ENCODE measurements at regions not wholly inside any gene's neighbourhood (a gene's known extent, or its start where the extent isn't known, plus 50 kb on each side); places are given as distances from the start of the nearest gene placed in this dataset.

DNA sequence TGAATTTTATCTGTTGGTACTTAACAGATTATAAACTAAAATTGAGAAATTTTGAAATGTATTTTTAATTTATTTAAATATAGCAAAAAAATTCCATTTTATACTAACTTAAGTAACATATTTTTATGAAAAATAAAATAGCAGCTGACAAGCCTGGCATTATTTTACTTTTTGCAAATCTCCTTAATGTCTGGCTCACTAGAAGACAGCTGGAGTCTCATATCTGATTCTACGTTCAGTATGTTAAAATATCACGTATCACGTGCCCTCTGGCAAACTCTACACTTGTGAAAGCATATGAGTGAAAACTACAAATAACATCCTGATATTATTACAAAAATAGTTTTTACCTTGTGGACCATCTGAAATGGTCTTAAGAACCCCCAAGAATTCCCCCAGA lies 513.2 kb upstream of the NBEA start:
- BruUV-seq (replicated peaks), result no TSS peak
- no peaks in the 10 kb centered on the region for H3K36me3 Mint-ChIP-seq (ENCODE audit: insufficient read depth, unreplicated experiment)
- ChIA-PET POLR2A (no interaction called here), CTCF (no interaction called here)
- no peaks in the 10 kb centered on the region for H3K9me3 Mint-ChIP-seq (ENCODE audit: unreplicated experiment)
- H3K27ac Mint-ChIP-seq (ENCODE audit: unreplicated experiment), result no peak overlapping the region
- no peaks in the 10 kb centered on the region for H3K27me3 Mint-ChIP-seq (ENCODE audit: insufficient read depth, unreplicated experiment)
- no peaks in the 10 kb centered on the region for H3K4me1 ChIP-seq
- TF ChIP-seq, protein P1, sequence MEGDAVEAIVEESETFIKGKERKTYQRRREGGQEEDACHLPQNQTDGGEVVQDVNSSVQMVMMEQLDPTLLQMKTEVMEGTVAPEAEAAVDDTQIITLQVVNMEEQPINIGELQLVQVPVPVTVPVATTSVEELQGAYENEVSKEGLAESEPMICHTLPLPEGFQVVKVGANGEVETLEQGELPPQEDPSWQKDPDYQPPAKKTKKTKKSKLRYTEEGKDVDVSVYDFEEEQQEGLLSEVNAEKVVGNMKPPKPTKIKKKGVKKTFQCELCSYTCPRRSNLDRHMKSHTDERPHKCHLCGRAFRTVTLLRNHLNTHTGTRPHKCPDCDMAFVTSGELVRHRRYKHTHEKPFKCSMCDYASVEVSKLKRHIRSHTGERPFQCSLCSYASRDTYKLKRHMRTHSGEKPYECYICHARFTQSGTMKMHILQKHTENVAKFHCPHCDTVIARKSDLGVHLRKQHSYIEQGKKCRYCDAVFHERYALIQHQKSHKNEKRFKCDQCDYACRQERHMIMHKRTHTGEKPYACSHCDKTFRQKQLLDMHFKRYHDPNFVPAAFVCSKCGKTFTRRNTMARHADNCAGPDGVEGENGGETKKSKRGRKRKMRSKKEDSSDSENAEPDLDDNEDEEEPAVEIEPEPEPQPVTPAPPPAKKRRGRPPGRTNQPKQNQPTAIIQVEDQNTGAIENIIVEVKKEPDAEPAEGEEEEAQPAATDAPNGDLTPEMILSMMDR (IDR thresholded peaks at IDR 0.05; ENCODE audit: insufficient read depth in 1 of 2, low read depth in 1 of 2, low read length in 1 of 2, severe bottlenecking in 1 of 2, unreplicated experiment in 1 of 2), result no peak
- no peaks in the 10 kb centered on the region for H3K4me1 Mint-ChIP-seq (ENCODE audit: low read depth, unreplicated experiment)
- no peaks in the 10 kb centered on the region for H3K27me3 ChIP-seq (replicated peaks; ENCODE audit: control insufficient read depth, insufficient read depth, low read length)
- no peak overlapping the region for H3K4me3 Mint-ChIP-seq (ENCODE audit: unreplicated experiment)
- H3K36me3 ChIP-seq (ENCODE audit: control insufficient read depth, insufficient read depth, low read length), result no peaks in the 10 kb centered on the region
- no peak for DNase-seq
- no peaks in the 10 kb centered on the region for H3K9me3 ChIP-seq
- H3K4me3 ChIP-seq (ENCODE audit: low read depth, low read length), result no peak overlapping the region
- intact Hi-C loops (cut with micrococcal nuclease; ENCODE audit: unreplicated experiment), result no loop called here

DNA sequence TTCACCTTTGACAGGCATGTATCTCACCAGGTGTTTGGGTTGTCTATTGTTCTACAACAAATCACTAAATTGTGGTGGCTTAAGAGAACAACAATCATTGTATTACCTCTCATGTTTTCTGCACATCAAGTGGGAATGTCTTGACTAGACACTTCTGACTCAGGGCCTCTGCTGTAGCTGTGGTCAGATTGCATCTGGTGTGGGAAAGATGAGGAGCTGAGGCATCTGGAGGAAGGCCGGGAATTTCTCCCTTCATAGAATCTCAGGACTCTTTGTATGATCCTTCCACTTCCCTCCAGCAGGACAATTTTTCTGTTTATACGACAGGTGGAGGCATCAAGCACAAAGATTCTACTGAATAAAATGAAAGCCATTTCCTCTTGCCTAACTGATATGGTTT lies 511.8 kb upstream of the NBEA start:
- TF ChIP-seq, protein P1 (IDR thresholded peaks at IDR 0.05; ENCODE audit: insufficient read depth in 1 of 2, low read depth in 1 of 2, low read length in 1 of 2, severe bottlenecking in 1 of 2, unreplicated experiment in 1 of 2), result no peak
- ChIA-PET CTCF (no interaction called here), POLR2A (no interaction called here)
- Mint-ChIP-seq H3K9me3 (ENCODE audit: unreplicated experiment) (no peaks in the 10 kb centered on the region), H3K27ac (ENCODE audit: unreplicated experiment) (no peak overlapping the region), H3K4me3 (ENCODE audit: unreplicated experiment) (no peak overlapping the region), H3K36me3 (ENCODE audit: insufficient read depth, unreplicated experiment) (no peaks in the 10 kb centered on the region), H3K4me1 (ENCODE audit: low read depth, unreplicated experiment) (no peaks in the 10 kb centered on the region), H3K27me3 (ENCODE audit: insufficient read depth, unreplicated experiment) (no peaks in the 10 kb centered on the region)
- no peak for DNase-seq
- Histone ChIP-seq H3K4me1 (no peaks in the 10 kb centered on the region), H3K36me3 (ENCODE audit: control insufficient read depth, insufficient read depth, low read length) (no peaks in the 10 kb centered on the region), H3K27me3 (replicated peaks; ENCODE audit: control insufficient read depth, insufficient read depth, low read length) (no peaks in the 10 kb centered on the region), H3K4me3 (ENCODE audit: low read depth, low read length) (no peak overlapping the region), H3K9me3 (no peaks in the 10 kb centered on the region)
- no TSS peak for BruUV-seq (replicated peaks)
- intact Hi-C loops (cut with micrococcal nuclease; ENCODE audit: unreplicated experiment), result no loop called here

DNA sequence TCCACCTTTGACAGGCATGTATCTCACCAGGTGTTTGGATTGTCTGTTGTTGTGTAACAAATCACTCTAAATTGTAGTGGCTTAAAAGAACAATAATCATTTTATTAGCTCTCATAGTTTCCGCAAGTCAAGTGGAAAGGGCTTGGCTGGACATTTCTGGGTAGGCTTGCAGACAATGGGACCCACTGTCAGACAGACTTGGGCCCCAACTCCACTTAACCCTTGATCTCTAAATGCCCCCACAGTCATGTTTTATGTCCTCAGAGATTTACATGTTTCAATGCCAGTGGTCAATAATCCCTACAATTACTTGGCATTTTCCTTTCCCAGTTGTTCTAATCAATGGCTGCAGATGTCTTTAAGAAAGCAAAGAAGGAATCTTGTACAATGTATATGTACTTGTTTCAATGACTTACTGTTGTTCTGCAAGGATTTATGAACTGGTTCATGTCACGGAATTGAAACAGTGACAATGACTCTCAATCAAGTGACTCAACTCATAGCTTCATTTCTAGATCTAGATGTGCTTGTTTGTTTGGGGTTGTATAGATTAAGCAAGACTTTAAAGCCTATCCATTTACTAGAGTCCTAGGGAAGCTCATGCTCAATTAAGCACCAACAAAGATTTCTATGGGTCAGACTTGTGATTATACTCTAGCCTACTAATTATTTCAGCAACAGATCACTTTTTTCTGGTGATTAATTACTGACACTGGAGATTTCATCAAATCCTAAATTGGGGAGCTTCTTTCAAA lies 510.1 kb upstream of the NBEA start:
- H3K36me3 Mint-ChIP-seq (ENCODE audit: insufficient read depth, unreplicated experiment), result no peaks in the 10 kb centered on the region
- Histone ChIP-seq H3K4me3 (ENCODE audit: low read depth, low read length) (no peak overlapping the region), H3K27me3 (replicated peaks; ENCODE audit: control insufficient read depth, insufficient read depth, low read length) (no peaks in the 10 kb centered on the region), H3K4me1 (no peaks in the 10 kb centered on the region), H3K36me3 (ENCODE audit: control insufficient read depth, insufficient read depth, low read length) (no peaks in the 10 kb centered on the region), H3K9me3 (no peaks in the 10 kb centered on the region)
- H3K9me3 Mint-ChIP-seq (ENCODE audit: unreplicated experiment), result no peaks in the 10 kb centered on the region
- intact Hi-C loops (cut with micrococcal nuclease; ENCODE audit: unreplicated experiment), result no loop called here
- no peak overlapping the region for H3K27ac Mint-ChIP-seq (ENCODE audit: unreplicated experiment)
- TF ChIP-seq, protein P1 (IDR thresholded peaks at IDR 0.05; ENCODE audit: insufficient read depth in 1 of 2, low read depth in 1 of 2, low read length in 1 of 2, severe bottlenecking in 1 of 2, unreplicated experiment in 1 of 2), result no peak
- ChIA-PET POLR2A (no interaction called here), CTCF (no interaction called here)
- H3K4me1 Mint-ChIP-seq (ENCODE audit: low read depth, unreplicated experiment), result no peaks in the 10 kb centered on the region
- H3K27me3 Mint-ChIP-seq (ENCODE audit: insufficient read depth, unreplicated experiment), result no peaks in the 10 kb centered on the region
- no peak for DNase-seq
- no peak overlapping the region for H3K4me3 Mint-ChIP-seq (ENCODE audit: unreplicated experiment)
- BruUV-seq (replicated peaks), result no TSS peak

Measured in Caco-2 (cell line).